Lower leg skin (tissue), 4 donors: ENCODE measurements at regions not wholly inside any gene's neighbourhood (a gene's known extent, or its start where the extent isn't known, plus 50 kb on each side); places are given as distances from the start of the nearest gene placed in this dataset.

ENCODE experiments used
- DNase-seq, 2 donors: peaks; one replicate each; pipeline ENCODE4 v3.0.0-alpha.2; 2019; ENCODE audit warnings: low spot score in 2 of 2
- H3K4me3 ChIP-seq: fragments of 200-600 bp; sonication (generic); 2 replicates; pipeline ENCODE4 v1.5.1; 2017; ENCODE audit warnings: mild to moderate bottlenecking, low read depth; ENCODE audit not compliant: poor library complexity, severe bottlenecking
- CTCF ChIP-seq, 3 donors: fragments of 450-650 bp; IDR thresholded peaks; one replicate each; pipeline ENCODE4 v1.5.1; 2016; ENCODE audit warnings: antibody characterized with exemption in 3 of 3, mild to moderate bottlenecking in 3 of 3, moderate library complexity in 2 of 3
- POLR2A ChIP-seq, 2 donors: fragments of 450-650 bp; IDR thresholded peaks; one replicate each; pipeline ENCODE4 v1.6.1; 2016 to 2017; ENCODE audit warnings: antibody characterized with exemption in 2 of 2, mild to moderate bottlenecking in 1 of 2, moderate library complexity in 1 of 2
- WGBS, 2 donors: methylation state at CpG; one replicate each; pipeline ENCODE4 v1.1.5; 2018; 5-methylcytosine and 5-hydroxymethylcytosine counted together
- intact Hi-C: fragments of 100-400 bp; cut with DNase I; formaldehyde crosslinking; loops from one replicate; pipeline ENCODE4 v1.15.0; 2023; ENCODE audit warnings: low total_unique reads

DNA sequence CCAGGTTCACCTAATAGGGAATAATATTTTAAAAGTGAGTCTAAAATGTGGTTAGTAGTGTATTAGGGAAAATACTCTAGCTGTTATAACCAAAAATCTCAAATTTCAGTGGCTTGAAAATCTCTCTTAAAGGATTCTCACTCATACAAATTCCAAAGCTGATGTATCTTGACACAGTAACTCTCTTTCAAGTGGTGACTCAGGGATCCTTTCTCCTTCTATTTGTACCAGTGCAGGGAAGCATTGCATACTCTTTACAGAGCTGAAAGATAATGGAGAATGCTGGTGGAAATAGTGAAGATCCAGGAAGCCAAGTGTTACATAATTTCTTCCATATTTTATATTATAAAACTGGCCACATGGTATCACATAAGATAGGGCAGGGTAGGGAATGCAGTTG lies 560.2 kb upstream of the CDH9 start:
- intact Hi-C loops = no loop called here
- DNase-seq = no peak
- TF ChIP-seq CTCF (IDR thresholded peaks at IDR 0.05) (no peak), POLR2A (IDR thresholded peaks at IDR 0.05) (no peak)
- H3K4me3 ChIP-seq = no peak overlapping the region

GRCh38 chr5:27594141-27594540 lies 555.8 kb upstream of the CDH9 start:
- DNase-seq = no peak
- 48 to 55% methylated on average over 2 of the region's 2 CpGs for WGBS, 2 donors
- TF ChIP-seq POLR2A (IDR thresholded peaks at IDR 0.05) (no peak), CTCF (IDR thresholded peaks at IDR 0.05) (no peak)
- intact Hi-C loops = no loop called here
- no peak overlapping the region for H3K4me3 ChIP-seq

DNA sequence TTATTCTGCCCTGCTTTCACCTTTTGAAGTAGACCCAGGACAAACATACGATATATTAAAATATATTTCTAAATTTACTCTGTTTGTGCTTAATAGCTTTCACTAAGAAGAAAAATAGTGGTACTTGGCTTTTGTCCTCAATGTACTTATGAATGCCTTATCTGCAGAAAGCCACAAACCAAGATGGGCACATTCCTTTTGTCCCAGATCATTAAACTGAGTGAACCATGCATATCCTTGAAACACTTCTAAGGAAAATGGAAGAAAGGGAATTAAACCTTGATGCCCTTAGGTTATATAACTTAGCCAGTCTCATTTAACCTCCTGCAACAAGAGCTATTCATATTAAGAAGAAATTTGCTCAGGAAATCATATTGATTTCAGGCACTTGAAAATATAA lies 553.8 kb upstream of the CDH9 start:
- intact Hi-C loops = no loop called here
- TF ChIP-seq CTCF (IDR thresholded peaks at IDR 0.05) = no peak
- DNase-seq = no peak
- 77 to 80% methylated on average over 1 of the region's 1 CpG for whole genome bisulfite sequencing, 2 donors
- H3K4me3 ChIP-seq = no peak overlapping the region

GRCh38 chr5:27590503-27590902 lies 552.1 kb upstream of the CDH9 start:
- H3K4me3 ChIP-seq = no peak overlapping the region
- WGBS, 2 donors = 92 to 94% methylated on average over 3 to 5 of the region's 6 CpGs
- DNase-seq = no peak
- intact Hi-C loops = no loop called here
- no peak for TF ChIP-seq CTCF (IDR thresholded peaks at IDR 0.05)
- TF ChIP-seq POLR2A (IDR thresholded peaks at IDR 0.05) = no peak

GRCh38 chr5:27578279-27578678 lies 539.9 kb upstream of the CDH9 start:
- TF ChIP-seq CTCF (IDR thresholded peaks at IDR 0.05) (no peak), POLR2A (IDR thresholded peaks at IDR 0.05) (no peak)
- no peak for DNase-seq
- H3K4me3 ChIP-seq = no peak overlapping the region
- intact Hi-C loops = no loop called here

GRCh38 chr5:27571681-27572080 lies 533.3 kb upstream of the CDH9 start:
- no peak for TF ChIP-seq CTCF (IDR thresholded peaks at IDR 0.05)
- TF ChIP-seq POLR2A (IDR thresholded peaks at IDR 0.05) = no peak
- intact Hi-C loops = no loop called here

More at GRCh38 chr5:27571681-27572080, 533.3 kb upstream of the CDH9 start:
- DNase-seq = no peak
- 77 to 92% methylated on average over 3 to 4 of the region's 4 CpGs for WGBS, 2 donors
- no peak overlapping the region for H3K4me3 ChIP-seq
